ENCODE measurements at regions not wholly inside any gene's neighbourhood (a gene's known extent, or its start where the extent isn't known, plus 50 kb on each side); places are given as distances from the start of the nearest gene placed in this dataset.

DNA sequence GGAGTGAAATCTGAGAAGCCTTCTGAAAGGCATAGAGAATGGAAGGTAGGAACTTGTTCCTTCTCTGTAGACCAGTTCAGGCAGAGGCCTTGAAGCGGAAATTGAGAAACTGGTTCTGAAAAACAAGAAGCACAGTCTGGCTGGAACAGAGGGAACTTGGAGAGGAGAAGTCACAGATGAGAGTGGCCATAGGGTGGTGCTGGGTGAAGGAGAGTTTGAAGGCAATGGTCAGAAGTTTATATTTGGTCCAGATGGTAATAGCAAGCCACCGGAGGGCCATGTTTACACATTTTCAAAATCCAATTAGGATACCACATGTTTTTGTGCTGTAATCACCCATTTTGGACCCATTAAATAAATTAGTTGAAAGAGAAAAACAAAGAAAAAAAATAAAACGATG, 692.5 kb downstream of the INHBA start:
- Histone ChIP-seq H3K4me3 (no peak overlapping the region), H3K27me3 (no peaks in the 10 kb centered on the region), H3K36me3 (no peaks in the 10 kb centered on the region), H3K4me1 (peaks cover 0 to 1% (median 0%) of the 10 kb centered on the region in 3 donors), H3K9me3 (no peaks in the 10 kb centered on the region), H3K27ac (peak overlapping the region in 3 of 4 donors; percentile 5 to 43 (median 37))
- TF ChIP-seq CTCF (IDR thresholded peaks at IDR 0.05) (no peak), POLR2A (IDR thresholded peaks at IDR 0.05) (no peak), POLR2AphosphoS5 (IDR thresholded peaks at IDR 0.05) (peak; percentile 32), EP300 (IDR thresholded peaks at IDR 0.05) (no peak)
- peak; percentile 76 for ATAC-seq
- 62 to 85% methylated on average over 3 of the region's 3 CpGs for WGBS, 2 donors (ENCODE audit: low coverage in 1 of 2)

DNA sequence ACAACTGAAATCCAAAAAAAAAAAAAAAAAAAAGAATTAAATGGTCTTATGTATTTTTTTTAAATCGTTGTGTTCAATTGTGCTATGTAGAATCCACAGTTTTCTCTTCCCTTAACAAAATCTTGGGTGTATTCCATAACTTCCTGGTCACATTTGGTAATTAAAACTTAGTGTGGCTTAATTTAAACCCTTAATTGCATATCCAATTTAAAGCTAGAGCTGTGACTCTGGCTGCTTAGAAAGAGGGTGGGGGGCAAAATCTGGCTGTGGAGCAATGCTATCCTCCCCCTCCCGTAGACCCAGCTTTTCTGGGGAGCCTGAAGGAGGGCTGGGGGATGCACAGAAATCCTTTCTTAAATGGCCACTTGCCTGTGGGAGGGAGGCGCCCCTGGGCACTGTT, 695.1 kb downstream of the INHBA start:
- H3K9me3 ChIP-seq, result no peaks in the 10 kb centered on the region
- no peaks in the 10 kb centered on the region for H3K36me3 ChIP-seq
- peaks cover 0 to 2% (median 0%) of the 10 kb centered on the region in 3 donors for H3K4me1 ChIP-seq
- TF ChIP-seq POLR2AphosphoS5 (IDR thresholded peaks at IDR 0.05) (no peak), CTCF (IDR thresholded peaks at IDR 0.05) (no peak), EP300 (IDR thresholded peaks at IDR 0.05) (no peak), POLR2A (IDR thresholded peaks at IDR 0.05) (no peak)
- 91 to 100% methylated on average over 2 of the region's 3 CpGs for WGBS, 2 donors (ENCODE audit: low coverage in 1 of 2)
- H3K27me3 ChIP-seq, result no peaks in the 10 kb centered on the region
- no peak overlapping the region for H3K4me3 ChIP-seq
- ATAC-seq, result no peak
- H3K27ac ChIP-seq, result no peak overlapping the region

- no peaks in the 10 kb centered on the region for H3K27me3 ChIP-seq
- no peaks in the 10 kb centered on the region for H3K9me3 ChIP-seq
- 20 to 33% methylated on average over 3 to 4 of the region's 4 CpGs for WGBS, 2 donors (ENCODE audit: low coverage in 1 of 2)
- peaks cover 0 to 2% (median 0%) of the 10 kb centered on the region in 3 donors for H3K4me1 ChIP-seq
- no peaks in the 10 kb centered on the region for H3K36me3 ChIP-seq
- ATAC-seq, result no peak
- H3K4me3 ChIP-seq, result no peak overlapping the region
- TF ChIP-seq CTCF (IDR thresholded peaks at IDR 0.05), result no peak
- no peak for TF ChIP-seq POLR2A (IDR thresholded peaks at IDR 0.05)
- TF ChIP-seq EP300 (IDR thresholded peaks at IDR 0.05), result no peak
- TF ChIP-seq POLR2AphosphoS5 (IDR thresholded peaks at IDR 0.05), result no peak
- no peak overlapping the region for H3K27ac ChIP-seq
These were observed 695.5 kb downstream of the INHBA start for GRCh38 chr7:41007351-41007751.

GRCh38 chr7:41006306-41006995, 696.4 kb downstream of the INHBA start:
- Histone ChIP-seq H3K9me3 (no peaks in the 10 kb centered on the region), H3K27ac (peak overlapping the region in 2 of 4 donors; percentile 46 to 52), H3K36me3 (no peaks in the 10 kb centered on the region), H3K27me3 (no peaks in the 10 kb centered on the region), H3K4me3 (no peak overlapping the region), H3K4me1 (peaks cover 0 to 2% (median 0%) of the 10 kb centered on the region in 3 donors)
- 67 to 82% methylated on average over 2 of the region's 2 CpGs for WGBS, 2 donors (ENCODE audit: low coverage in 1 of 2)
- TF ChIP-seq POLR2A (IDR thresholded peaks at IDR 0.05), result no peak
- TF ChIP-seq EP300 (IDR thresholded peaks at IDR 0.05), result no peak
- no peak for TF ChIP-seq CTCF (IDR thresholded peaks at IDR 0.05)
- TF ChIP-seq POLR2AphosphoS5 (IDR thresholded peaks at IDR 0.05), result no peak
- no peak for ATAC-seq

DNA sequence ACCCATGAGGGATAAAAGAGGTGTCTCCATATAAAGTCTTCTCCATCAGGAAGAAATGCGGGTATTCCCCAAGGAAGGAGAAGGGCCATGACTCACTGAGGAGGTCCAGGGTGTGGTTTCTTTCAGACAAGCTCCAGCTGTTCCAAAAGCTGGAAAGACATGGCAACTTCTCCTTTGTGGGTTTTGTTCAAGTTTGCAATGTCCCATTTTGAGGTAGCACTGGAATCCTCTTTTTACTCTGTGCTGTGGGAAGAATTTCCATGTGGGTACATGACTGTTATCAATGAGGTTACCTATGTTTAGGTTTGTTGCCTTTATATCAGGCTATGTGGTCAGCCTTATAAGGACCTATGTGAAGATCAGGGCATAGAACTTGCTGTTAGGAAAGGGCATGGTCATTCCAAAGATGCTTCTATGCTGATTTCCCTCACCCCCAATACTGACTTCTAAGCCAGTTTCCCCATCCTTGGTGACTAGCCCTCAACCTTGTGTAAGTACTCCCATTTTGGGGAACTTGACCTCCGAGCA, 697.5 kb downstream of the INHBA start:
- H3K4me1 ChIP-seq, result peaks cover 0 to 2% (median 0%) of the 10 kb centered on the region in 3 donors
- peak; percentile 81 for ATAC-seq
- no peak for TF ChIP-seq POLR2A (IDR thresholded peaks at IDR 0.05)
- TF ChIP-seq EP300 (IDR thresholded peaks at IDR 0.05), result no peak
- TF ChIP-seq CTCF (IDR thresholded peaks at IDR 0.05), result no peak
- TF ChIP-seq POLR2AphosphoS5 (IDR thresholded peaks at IDR 0.05), result no peak
- H3K27ac ChIP-seq, result peak overlapping the region in 2 of 4 donors; percentile 46 to 52
- no peak overlapping the region for H3K4me3 ChIP-seq
- no peaks in the 10 kb centered on the region for H3K36me3 ChIP-seq
- no peaks in the 10 kb centered on the region for H3K27me3 ChIP-seq
- no peaks in the 10 kb centered on the region for H3K9me3 ChIP-seq
- WGBS, 2 donors (ENCODE audit: low coverage in 1 of 2), result 33 to 80% methylated on average over 1 of the region's 2 CpGs
